B cell (primary cell): ENCODE measurements at regions not wholly inside any gene's neighbourhood (a gene's known extent, or its start where the extent isn't known, plus 50 kb on each side); places are given as distances from the start of the nearest gene placed in this dataset.

Experiments used
- EZH2 ChIP-seq: IDR thresholded peaks from 2 replicates; pipeline ENCODE4 v1.6.1; 2012; ENCODE audit warnings: borderline replicate concordance, low read depth, mild to moderate bottlenecking, moderate library complexity, low read length; ENCODE audit not compliant: insufficient read depth, poor library complexity, severe bottlenecking
- TF ChIP-seq, protein P1 (sequence below): fragments of 200-600 bp; IDR thresholded peaks from one replicate; pipeline ENCODE4 v1.8.0; 2022; ENCODE audit warnings: antibody characterized with exemption, mild to moderate bottlenecking

GRCh38 chr11:109933126-109933525 is 160.1 kb upstream of the ZC3H12C start:
- TF ChIP-seq, protein P1, sequence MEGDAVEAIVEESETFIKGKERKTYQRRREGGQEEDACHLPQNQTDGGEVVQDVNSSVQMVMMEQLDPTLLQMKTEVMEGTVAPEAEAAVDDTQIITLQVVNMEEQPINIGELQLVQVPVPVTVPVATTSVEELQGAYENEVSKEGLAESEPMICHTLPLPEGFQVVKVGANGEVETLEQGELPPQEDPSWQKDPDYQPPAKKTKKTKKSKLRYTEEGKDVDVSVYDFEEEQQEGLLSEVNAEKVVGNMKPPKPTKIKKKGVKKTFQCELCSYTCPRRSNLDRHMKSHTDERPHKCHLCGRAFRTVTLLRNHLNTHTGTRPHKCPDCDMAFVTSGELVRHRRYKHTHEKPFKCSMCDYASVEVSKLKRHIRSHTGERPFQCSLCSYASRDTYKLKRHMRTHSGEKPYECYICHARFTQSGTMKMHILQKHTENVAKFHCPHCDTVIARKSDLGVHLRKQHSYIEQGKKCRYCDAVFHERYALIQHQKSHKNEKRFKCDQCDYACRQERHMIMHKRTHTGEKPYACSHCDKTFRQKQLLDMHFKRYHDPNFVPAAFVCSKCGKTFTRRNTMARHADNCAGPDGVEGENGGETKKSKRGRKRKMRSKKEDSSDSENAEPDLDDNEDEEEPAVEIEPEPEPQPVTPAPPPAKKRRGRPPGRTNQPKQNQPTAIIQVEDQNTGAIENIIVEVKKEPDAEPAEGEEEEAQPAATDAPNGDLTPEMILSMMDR: no peak
- no peak for TF ChIP-seq EZH2
